RPMI8226 (cell line): ENCODE measurements at regions not wholly inside any gene's neighbourhood (a gene's known extent, or its start where the extent isn't known, plus 50 kb on each side); places are given as distances from the start of the nearest gene placed in this dataset.
A peak's percentile ranks its signal among the peaks of the same experiment; 100 is the strongest.
"Not testable (repeated sequence)": the region's sequence is repeated elsewhere in the genome, so short reads cannot be mapped to it uniquely, and the experiment has no call there.

ENCODE experiments used
- DNase-seq: peaks from one replicate; pipeline ENCODE4 v3.0.0-alpha.2; 2015

DNA sequence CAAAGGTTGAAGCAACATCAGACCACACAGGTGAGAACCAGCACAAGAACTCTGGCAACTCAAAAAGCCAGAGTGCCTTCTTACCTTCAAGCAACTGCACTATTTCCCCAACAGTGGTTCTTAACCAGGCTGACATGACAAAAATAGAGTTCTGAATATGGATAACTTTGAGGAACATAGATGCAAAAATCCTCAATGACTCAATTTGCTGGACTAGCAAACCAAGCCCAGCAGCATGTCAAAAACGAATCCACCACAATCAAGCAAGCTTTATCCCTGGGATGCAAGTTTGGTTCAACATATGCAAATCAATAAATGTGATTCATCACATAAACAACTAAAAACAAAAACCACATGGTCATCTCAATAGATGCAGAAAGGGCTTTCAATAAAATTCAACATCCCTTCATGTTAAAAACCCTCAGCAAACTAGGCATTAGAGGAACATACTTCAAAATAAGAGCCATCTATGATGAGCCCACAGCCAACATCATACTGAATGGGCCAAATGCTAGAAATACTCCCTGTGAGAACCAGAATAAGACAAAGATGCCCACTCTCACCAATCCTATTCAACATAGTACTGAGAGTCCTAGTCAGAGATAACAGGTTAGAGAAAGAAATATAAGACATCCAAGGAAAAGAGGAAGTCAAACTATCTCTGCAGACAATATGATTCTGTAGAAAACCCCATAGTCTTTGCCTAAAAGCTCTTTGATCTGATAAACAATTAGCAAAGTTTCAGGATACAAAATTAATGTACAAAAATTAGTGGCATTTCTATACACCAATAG, 110.5 kb upstream of the NBPF19 start:
- DNase-seq, result not testable (repeated sequence)

DNA sequence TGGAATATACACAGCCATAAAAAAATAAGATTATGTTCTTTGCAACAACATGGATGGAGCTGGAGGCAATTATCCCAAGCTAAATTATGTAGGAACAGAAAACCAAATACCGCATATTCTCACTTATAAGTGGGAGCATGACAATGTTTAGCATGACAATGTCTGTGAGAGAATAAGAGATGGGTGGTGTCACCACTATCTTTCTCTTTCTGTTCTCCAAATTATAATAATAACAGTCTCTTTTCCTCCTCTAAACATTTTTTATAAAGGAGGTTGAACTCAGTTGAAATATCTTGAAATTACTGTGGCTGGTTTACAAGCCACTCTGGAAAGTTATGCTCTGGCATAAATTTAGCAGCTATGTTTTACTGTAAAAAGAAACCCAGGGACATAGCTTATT, 108.4 kb upstream of the NBPF19 start:
- not testable (repeated sequence) for DNase-seq

DNA sequence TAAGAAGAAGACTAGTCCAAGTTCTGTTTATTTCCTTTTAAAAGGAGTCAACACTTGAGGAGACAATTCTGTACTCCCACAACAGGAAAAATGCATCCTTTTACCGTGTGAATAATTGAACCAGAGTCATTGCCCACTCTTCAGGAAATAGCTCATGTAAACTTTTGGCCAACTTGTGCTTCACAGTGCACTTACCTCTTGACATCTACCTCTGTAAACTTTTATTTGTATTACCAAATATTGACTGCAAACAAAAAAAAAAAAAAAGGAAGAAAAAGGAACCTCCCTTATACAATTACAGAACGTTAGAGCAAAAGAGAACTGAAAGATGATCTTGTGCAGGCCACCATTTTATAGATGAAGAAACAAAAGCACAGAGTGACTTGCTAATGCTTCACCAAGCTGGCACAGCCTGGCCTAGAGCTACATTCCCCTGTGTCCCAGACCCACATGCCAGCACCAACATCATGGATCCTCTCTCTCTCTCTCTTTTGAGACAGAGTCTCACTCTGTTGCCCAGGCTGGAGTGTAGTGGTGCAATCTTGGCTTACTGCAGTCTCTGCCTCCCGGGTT, 107.3 kb upstream of the NBPF19 start:
- DNase-seq, result not testable (repeated sequence)

DNA sequence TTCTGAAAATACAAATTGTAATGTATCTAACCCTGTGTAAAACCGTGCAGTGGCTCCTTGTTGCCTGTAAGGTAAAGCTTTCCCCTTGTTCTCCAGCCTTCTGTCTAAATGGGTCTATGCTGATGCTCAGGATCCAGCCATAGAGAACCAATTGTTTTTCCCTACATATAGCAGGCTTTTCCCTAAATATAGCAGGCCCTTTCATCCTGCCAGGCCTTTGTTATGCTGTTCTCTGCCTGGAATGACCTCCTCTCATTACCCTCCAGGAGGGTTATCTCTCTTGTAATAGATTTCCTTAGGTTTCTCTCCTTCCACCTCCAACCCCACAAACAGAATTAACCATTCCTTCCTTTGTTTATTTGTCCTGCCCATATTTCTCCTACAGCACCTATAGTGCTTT, 106.5 kb upstream of the NBPF19 start:
- DNase-seq, result not testable (repeated sequence)

- DNase-seq, result not testable (repeated sequence)
These were observed 105.8 kb upstream of the NBPF19 start for GRCh38 chr1:149369081-149369480.

GRCh38 chr1:149371955-149372354, 102.9 kb upstream of the NBPF19 start:
- not testable (repeated sequence) for DNase-seq

- DNase-seq, result peak; percentile 22
These were observed 96.4 kb upstream of the NBPF19 start for GRCh38 chr1:149378462-149378861.

DNA sequence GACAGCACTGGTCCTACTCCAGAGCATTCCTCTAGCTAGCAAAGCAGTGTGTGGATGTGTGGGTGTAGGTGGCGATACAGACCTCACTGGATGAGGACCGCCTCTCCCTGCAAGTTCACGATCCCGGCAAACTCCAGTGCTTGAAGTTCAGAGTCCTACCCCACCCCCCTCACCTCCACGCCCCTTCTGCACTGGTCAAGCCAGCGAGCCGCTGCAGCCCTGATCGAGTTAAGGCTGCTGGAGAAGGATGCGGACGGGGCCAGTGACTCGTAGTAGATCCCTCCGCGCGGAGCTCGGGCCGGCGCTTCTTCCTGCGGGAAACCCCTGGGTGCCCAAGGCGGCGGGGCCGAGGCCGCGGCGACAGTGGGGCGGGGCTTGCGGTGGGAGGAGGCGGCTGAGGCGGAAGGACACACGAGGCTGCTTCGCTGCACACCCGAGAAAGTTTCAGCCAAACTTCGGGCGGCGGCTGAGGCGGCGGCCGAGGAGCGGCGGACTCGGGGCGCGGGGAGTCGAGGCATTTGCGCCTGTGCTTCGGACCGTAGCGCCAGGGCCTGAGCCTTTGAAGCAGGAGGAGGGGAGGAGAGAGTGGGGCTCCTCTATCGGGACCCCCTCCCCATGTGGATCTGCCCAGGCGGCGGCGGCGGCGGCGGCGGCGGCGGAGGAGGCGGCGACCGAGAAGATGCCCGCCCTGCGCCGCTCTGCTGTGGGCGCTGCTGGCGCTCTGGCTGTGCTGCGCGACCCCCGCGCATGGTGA, 84.5 kb upstream of the NBPF19 start:
- DNase-seq, result peak; percentile 64

DNA sequence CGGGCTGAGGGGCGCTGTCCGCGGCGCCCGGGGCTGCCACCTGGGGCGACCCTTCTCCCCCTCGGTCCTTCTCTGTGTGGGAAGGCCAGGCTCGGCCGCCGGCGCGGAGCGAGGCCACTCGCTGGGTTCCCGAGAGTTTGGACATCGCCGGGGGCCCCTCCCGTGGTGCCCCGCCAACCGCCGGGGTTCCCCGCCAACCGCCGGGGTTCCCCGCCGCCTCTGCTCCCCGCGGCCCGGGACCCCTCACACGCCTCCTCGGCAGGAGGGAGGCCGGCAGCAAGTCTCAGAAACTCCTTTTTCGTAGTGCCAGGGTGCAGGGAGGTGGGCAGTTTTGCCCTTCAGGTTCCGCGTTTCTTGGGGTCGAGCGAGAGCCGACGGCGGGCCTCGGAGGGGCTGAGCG, 83.9 kb upstream of the NBPF19 start:
- DNase-seq, result not testable (repeated sequence)

DNA sequence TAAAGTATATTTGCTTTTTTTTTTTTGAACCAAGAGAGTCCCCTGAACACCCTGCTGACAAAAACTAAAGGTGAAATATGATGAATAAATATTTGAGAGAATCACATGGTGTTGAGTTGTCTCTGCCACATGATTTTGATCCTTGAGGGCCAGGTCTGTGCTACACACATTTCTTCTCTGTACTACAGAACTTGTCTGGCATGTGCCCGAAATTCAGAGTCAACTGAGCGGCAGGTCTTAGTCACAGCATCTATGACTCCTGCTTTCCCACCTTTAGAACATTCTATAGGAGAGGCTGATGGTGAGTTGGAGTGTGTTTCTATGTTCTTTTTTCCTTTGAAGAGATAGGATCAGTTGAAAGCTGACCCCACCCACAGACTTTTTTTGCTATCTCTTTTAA, 79.0 kb upstream of the NBPF19 start:
- not testable (repeated sequence) for DNase-seq

DNA sequence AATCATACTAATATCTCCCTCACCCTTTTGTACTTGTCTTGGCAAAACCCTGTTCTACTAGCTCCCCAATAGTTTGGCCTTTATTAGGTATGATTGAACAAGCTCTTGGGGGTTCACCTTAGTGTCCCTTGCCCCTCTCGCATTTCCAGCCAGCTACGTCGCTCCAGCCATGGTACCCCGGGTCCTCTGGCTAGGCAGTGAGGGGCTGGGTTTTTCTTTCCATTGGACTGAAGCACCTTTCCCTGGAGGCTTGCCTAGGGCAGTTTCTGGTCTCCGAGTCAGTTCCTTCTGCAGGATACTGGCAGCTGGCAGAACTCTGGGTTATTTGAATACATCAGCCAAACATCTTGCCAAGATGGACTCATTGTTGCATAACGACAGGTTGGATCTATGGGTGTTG, 76.3 kb upstream of the NBPF19 start:
- DNase-seq, result not testable (repeated sequence)

GRCh38 chr1:149408404-149408803, 66.4 kb upstream of the NBPF19 start:
- not testable (repeated sequence) for DNase-seq

GRCh38 chr1:149415373-149415772, 59.5 kb upstream of the NBPF19 start:
- DNase-seq, result not testable (repeated sequence)

- DNase-seq, result not testable (repeated sequence)
These were observed 56.1 kb upstream of the NBPF19 start for GRCh38 chr1:149418782-149419181.

DNA sequence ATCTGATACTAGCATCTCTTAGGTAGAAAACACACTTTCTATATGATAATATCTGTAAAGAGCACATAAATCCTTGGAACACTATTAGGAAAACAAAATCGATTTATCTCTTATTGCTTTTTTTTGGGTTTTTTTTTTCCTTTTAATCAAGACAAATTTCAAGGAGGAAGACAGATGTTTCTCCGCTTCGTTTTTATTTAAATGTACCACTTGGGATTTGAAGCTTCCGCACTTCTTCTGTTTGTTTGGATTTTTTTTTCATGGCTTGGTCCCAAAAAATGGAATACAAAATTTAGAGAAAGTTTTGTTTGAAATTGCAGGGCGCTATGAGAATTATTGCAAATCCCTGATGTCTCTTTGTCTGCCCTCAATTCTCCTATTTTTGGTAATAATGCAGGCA, 51.7 kb upstream of the NBPF19 start:
- not testable (repeated sequence) for DNase-seq
